Right atrium auricular region (tissue), 2 donors: ENCODE measurements at regions not wholly inside any gene's neighbourhood (a gene's known extent, or its start where the extent isn't known, plus 50 kb on each side); places are given as distances from the start of the nearest gene placed in this dataset.
"Not testable (repeated sequence)": the region's sequence is repeated elsewhere in the genome, so short reads cannot be mapped to it uniquely, and the experiment has no call there.

ENCODE experiments used
- DNase-seq: peaks from one replicate; pipeline ENCODE4 v3.0.0-alpha.2; 2019; ENCODE audit warnings: low spot score
- H3K27ac ChIP-seq, 2 donors: fragments of 200-600 bp; sonication (generic); 1 replicate in 1 of 2; 2 replicates in 1 of 2; pipeline ENCODE4 v1.5.1; 2016 to 2019
- H3K27me3 ChIP-seq, 2 donors: fragments of 200-600 bp; sonication (generic); one replicate each; pipeline versions ENCODE4 v1.5.1 to v1.6.0; 2017 to 2019
- H3K36me3 ChIP-seq: fragments of 200-600 bp; sonication (generic); one replicate; pipeline ENCODE4 v1.5.1; 2016
- H3K4me1 ChIP-seq, 2 donors: fragments of 200-600 bp; sonication (generic); one replicate each; pipeline versions ENCODE4 v1.5.1 to v1.6.0; 2017 to 2019
- H3K4me3 ChIP-seq, 2 donors: fragments of 200-600 bp; sonication (generic); 1 replicate in 1 of 2; 2 replicates in 1 of 2; pipeline ENCODE4 v1.5.1; 2017 to 2019; ENCODE audit warnings: mild to moderate bottlenecking in 1 of 2, moderate library complexity in 1 of 2
- H3K9me3 ChIP-seq, 2 donors: fragments of 200-600 bp; sonication (generic); one replicate each; pipeline ENCODE4 v1.5.1; 2019
- CTCF ChIP-seq, 2 donors: fragments of 200-600 bp; sonication (generic); IDR thresholded peaks; one replicate each; pipeline ENCODE4 v1.5.1; 2019; ENCODE audit warnings: antibody characterized with exemption in 2 of 2

DNA sequence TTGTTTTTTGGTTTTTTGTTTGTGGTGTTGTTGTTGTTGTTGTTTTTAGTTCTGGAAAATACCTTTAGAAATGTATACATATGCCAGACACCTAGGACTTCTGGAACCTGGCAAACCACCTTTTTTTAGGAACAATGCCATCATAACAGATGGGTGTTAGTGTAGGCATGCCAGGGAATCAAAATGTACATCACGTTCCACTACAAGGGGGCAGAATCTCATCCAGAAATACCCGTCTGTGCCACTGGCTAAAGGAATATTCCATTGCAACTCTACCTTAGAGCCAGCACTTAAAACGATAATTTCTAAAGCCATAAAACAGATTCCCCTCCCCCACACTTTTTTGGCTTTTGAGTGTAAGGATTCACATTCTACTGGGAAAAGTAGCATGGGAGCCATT lies 239.8 kb downstream of the ETV1 start:
- H3K9me3 ChIP-seq: no peaks in the 10 kb centered on the region
- TF ChIP-seq CTCF (IDR thresholded peaks at IDR 0.05): no peak
- H3K4me3 ChIP-seq: no peak overlapping the region
- no peaks in the 10 kb centered on the region for H3K4me1 ChIP-seq
- no peak overlapping the region for H3K27ac ChIP-seq
- DNase-seq: no peak
- no peaks in the 10 kb centered on the region for H3K36me3 ChIP-seq
- no peaks in the 10 kb centered on the region for H3K27me3 ChIP-seq

DNA sequence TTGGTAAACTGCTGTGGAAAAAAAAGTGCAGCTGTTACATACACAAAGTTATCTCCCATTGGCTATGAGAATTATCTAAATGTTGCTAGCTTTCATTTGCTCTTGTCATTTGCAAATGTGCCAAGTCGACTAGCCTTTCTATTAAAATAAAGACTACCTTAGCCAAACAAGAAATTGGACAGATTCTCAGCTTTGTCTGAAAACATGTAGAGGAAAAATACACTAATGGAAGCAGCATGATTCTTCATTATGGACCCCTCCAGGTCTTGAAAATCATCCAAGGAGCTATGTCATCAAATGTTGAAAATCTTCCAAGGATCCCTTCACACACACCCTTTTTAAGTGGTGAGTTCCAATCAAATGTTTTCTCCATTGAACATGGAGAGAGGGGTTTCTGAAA lies 237.7 kb downstream of the ETV1 start:
- no peak overlapping the region for H3K4me3 ChIP-seq
- H3K36me3 ChIP-seq: no peaks in the 10 kb centered on the region
- H3K4me1 ChIP-seq: no peaks in the 10 kb centered on the region
- no peak for TF ChIP-seq CTCF (IDR thresholded peaks at IDR 0.05)
- H3K9me3 ChIP-seq: no peaks in the 10 kb centered on the region
- no peak overlapping the region for H3K27ac ChIP-seq
- H3K27me3 ChIP-seq: no peaks in the 10 kb centered on the region
- DNase-seq: no peak

DNA sequence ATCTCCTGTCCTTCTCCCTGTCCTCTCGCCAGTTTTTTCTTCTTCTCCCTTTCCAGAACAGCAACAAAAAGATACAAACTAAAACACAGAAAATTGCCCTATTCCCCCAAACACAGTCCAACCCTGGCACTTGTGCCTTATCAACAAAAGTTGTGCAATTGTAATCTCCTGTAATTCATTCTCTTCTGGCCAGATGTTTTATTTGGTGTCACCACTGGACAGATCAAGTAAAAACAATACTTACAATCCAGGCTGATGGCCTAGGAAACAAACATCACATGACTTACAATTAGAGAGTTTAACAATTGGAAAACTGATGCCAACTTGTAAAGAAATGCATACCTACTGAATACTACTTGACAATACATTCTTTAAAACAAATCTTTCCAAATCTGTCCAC lies 231.6 kb downstream of the ETV1 start:
- no peaks in the 10 kb centered on the region for H3K9me3 ChIP-seq
- H3K27ac ChIP-seq: no peak overlapping the region
- TF ChIP-seq CTCF (IDR thresholded peaks at IDR 0.05): no peak
- no peaks in the 10 kb centered on the region for H3K36me3 ChIP-seq
- no peaks in the 10 kb centered on the region for H3K4me1 ChIP-seq
- no peak overlapping the region for H3K4me3 ChIP-seq
- no peaks in the 10 kb centered on the region for H3K27me3 ChIP-seq
- no peak for DNase-seq

DNA sequence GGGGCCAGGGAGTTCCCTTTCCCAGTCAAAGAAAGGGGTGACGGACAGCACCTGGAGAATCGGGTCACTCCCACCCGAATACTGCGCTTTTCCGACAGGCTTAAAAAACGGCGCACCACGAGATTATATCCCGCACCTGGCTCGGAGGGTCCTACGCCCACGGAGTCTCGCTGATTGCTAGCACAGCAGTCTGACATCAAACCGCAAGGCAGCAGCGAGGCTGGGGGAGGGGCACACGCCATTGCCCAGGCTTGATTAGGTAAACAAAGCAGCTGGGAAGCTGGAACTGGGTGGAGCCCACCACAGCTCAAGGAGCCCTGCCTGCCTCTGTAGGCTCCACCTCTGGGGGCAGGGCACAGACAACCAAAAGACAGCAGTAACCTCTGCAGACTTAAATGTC lies 223.6 kb downstream of the ETV1 start:
- H3K36me3 ChIP-seq, H3K4me3 ChIP-seq, DNase-seq, H3K9me3 ChIP-seq, H3K27ac ChIP-seq, H3K27me3 ChIP-seq, H3K4me1 ChIP-seq: not testable (repeated sequence)

DNA sequence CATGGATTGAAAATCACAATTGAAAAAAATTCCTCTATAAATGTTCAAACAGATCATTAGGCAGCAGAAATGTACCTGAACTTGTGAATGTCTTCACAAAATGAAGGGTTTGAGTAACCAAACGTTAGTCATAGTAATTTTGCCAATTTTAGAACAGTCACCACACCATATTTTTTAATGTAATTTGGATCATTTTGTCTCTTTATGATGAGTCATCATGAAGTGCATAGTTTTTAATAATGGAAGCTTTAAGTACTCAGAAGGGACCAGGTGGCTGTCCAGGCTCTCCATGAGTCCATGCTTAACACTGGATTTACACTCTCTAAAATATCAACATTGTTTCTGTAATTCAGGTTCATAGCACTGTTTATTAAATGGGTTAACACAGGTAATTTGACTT lies 219.2 kb downstream of the ETV1 start:
- DNase-seq: no peak
- H3K27me3 ChIP-seq: no peaks in the 10 kb centered on the region
- H3K4me3 ChIP-seq: no peak overlapping the region
- H3K36me3 ChIP-seq: no peaks in the 10 kb centered on the region
- TF ChIP-seq CTCF (IDR thresholded peaks at IDR 0.05): no peak
- H3K27ac ChIP-seq: no peak overlapping the region
- H3K4me1 ChIP-seq: no peaks in the 10 kb centered on the region
- no peaks in the 10 kb centered on the region for H3K9me3 ChIP-seq

GRCh38 chr7:13774976-13775375 lies 214.5 kb downstream of the ETV1 start:
- no peaks in the 10 kb centered on the region for H3K27me3 ChIP-seq
- no peaks in the 10 kb centered on the region for H3K9me3 ChIP-seq
- H3K4me3 ChIP-seq: no peak overlapping the region
- H3K27ac ChIP-seq: no peak overlapping the region
- H3K36me3 ChIP-seq: no peaks in the 10 kb centered on the region
- TF ChIP-seq CTCF (IDR thresholded peaks at IDR 0.05): no peak
- no peak for DNase-seq
- H3K4me1 ChIP-seq: no peaks in the 10 kb centered on the region
